Liver (tissue), 8 donors: ENCODE measurements at regions not wholly inside any gene's neighbourhood (a gene's known extent, or its start where the extent isn't known, plus 50 kb on each side); places are given as distances from the start of the nearest gene placed in this dataset.

ENCODE experiments used
- DNase-seq: peaks from one replicate; pipeline ENCODE4 v3.0.0-alpha.2; 2017; ENCODE audit warnings: low spot score
- H3K27ac ChIP-seq, 2 donors: one replicate each; pipeline ENCODE4 v1.7.0; 2013; ENCODE audit warnings: inconsistent platforms in 2 of 2, low read length in 2 of 2, control low read depth in 1 of 2, low read depth in 1 of 2, mild to moderate bottlenecking in 1 of 2
- H3K27me3 ChIP-seq, 4 donors: one replicate each; pipeline versions ENCODE4 v1.6.1 to v1.7.0; 2013; ENCODE audit warnings: low read length in 3 of 4, inconsistent platforms in 1 of 4, mild to moderate bottlenecking in 1 of 4, moderate library complexity in 1 of 4; ENCODE audit not compliant: control insufficient read depth in 4 of 4, insufficient read depth in 4 of 4
- H3K36me3 ChIP-seq, 4 donors: one replicate each; pipeline versions ENCODE4 v1.6.1 to v1.7.0; 2013; ENCODE audit warnings: low read length in 3 of 4, mild to moderate bottlenecking in 3 of 4, low read depth in 1 of 4, moderate library complexity in 1 of 4; ENCODE audit not compliant: control insufficient read depth in 4 of 4, insufficient read depth in 3 of 4
- H3K4me1 ChIP-seq, 4 donors: one replicate each; pipeline versions ENCODE4 v1.6.1 to v1.7.0; 2013; ENCODE audit warnings: low read length in 3 of 4, mild to moderate bottlenecking in 3 of 4, moderate library complexity in 1 of 4; ENCODE audit not compliant: control insufficient read depth in 4 of 4, insufficient read depth in 4 of 4
- H3K4me3 ChIP-seq, 3 donors: one replicate each; pipeline versions ENCODE4 v1.6.1 to v1.7.0; 2013; ENCODE audit warnings: low read length in 3 of 3, control low read depth in 1 of 3, low read depth in 1 of 3, mild to moderate bottlenecking in 1 of 3
- H3K9ac ChIP-seq, 2 donors: one replicate each; pipeline ENCODE4 v1.7.0; 2013; ENCODE audit warnings: low read length in 2 of 2, mild to moderate bottlenecking in 2 of 2, moderate library complexity in 2 of 2, control low read depth in 1 of 2, low read depth in 1 of 2
- H3K9me3 ChIP-seq, 4 donors: one replicate each; pipeline versions ENCODE4 v1.6.1 to v1.7.0; 2013; ENCODE audit warnings: low read length in 3 of 4; ENCODE audit not compliant: control insufficient read depth in 4 of 4
- EGR1 ChIP-seq, 2 donors: IDR thresholded peaks; 2 replicates each; pipeline ENCODE4 v1.6.1; 2016 to 2018; ENCODE audit warnings: antibody characterized with exemption in 2 of 2, low read depth in 2 of 2
- FOXA1 ChIP-seq: IDR thresholded peaks from 2 replicates; pipeline ENCODE4 v1.6.1; 2016; ENCODE audit warnings: antibody characterized with exemption
- FOXA2 ChIP-seq: IDR thresholded peaks from 2 replicates; pipeline ENCODE4 v1.6.1; 2016; ENCODE audit warnings: antibody characterized with exemption
- GABPA ChIP-seq, 2 donors: IDR thresholded peaks in 1 of 2; conservative IDR thresholded peaks in 1 of 2; 2 replicates each; pipeline ENCODE4 v1.6.1; 2016; ENCODE audit warnings: antibody characterized with exemption in 2 of 2, mild to moderate bottlenecking in 1 of 2, moderate library complexity in 1 of 2
- HNF4A ChIP-seq, 2 donors: conservative IDR thresholded peaks; 2 replicates each; pipeline ENCODE4 v1.6.1; 2016; ENCODE audit warnings: antibody characterized with exemption in 2 of 2, mild to moderate bottlenecking in 2 of 2
- HNF4G ChIP-seq: IDR thresholded peaks from 2 replicates; pipeline ENCODE4 v1.6.1; 2016; ENCODE audit warnings: antibody characterized with exemption
- JUND ChIP-seq, 2 donors: IDR thresholded peaks; 2 replicates each; pipeline ENCODE4 v1.6.1; 2016; ENCODE audit warnings: antibody characterized with exemption in 2 of 2
- NR2F2 ChIP-seq: IDR thresholded peaks from 2 replicates; pipeline ENCODE4 v1.6.1; 2016; ENCODE audit warnings: antibody characterized with exemption
- RAD21 ChIP-seq, 2 donors: IDR thresholded peaks; 2 replicates each; pipeline ENCODE4 v1.6.1; 2016; ENCODE audit warnings: antibody characterized with exemption in 2 of 2, mild to moderate bottlenecking in 2 of 2
- RXRA ChIP-seq, 2 donors: IDR thresholded peaks; 2 replicates each; pipeline ENCODE4 v1.6.1; 2017 to 2018; ENCODE audit warnings: antibody characterized with exemption in 2 of 2, mild to moderate bottlenecking in 1 of 2
- SP1 ChIP-seq: IDR thresholded peaks from 2 replicates; pipeline ENCODE4 v1.6.1; 2018; ENCODE audit warnings: antibody characterized with exemption, mild to moderate bottlenecking
- TAF1 ChIP-seq: conservative IDR thresholded peaks from 2 replicates; pipeline ENCODE4 v1.6.1; 2016; ENCODE audit warnings: antibody characterized with exemption, mild to moderate bottlenecking
- YY1 ChIP-seq: IDR thresholded peaks from 2 replicates; pipeline ENCODE4 v1.6.1; 2016; ENCODE audit warnings: antibody characterized with exemption, mild to moderate bottlenecking
- WGBS: extraction: QIAGEN DNeasy Blood & Tissue Kit; methylation state at CpG from one replicate; pipeline ENCODE4 v1.1.7; 2013; 5-methylcytosine and 5-hydroxymethylcytosine counted together
- TF ChIP-seq, protein P1 (sequence below): IDR thresholded peaks from 2 replicates; pipeline ENCODE4 v1.6.1; 2016; ENCODE audit warnings: antibody characterized with exemption
- TF ChIP-seq, protein P2 (sequence below): fragments of 150-350 bp; IDR thresholded peaks from 2 replicates; pipeline ENCODE4 v1.5.1; 2017; ENCODE audit warnings: improper control_type of control experiment, low read depth, low read length; ENCODE audit not compliant: missing input control
- TF ChIP-seq, protein P3 (sequence below): IDR thresholded peaks from 2 replicates; pipeline ENCODE4 v1.6.1; 2016; ENCODE audit warnings: antibody characterized with exemption
- TF ChIP-seq, protein P4 (sequence below): IDR thresholded peaks from 2 replicates; pipeline ENCODE4 v1.6.1; 2016; ENCODE audit warnings: antibody characterized with exemption, mild to moderate bottlenecking
- TF ChIP-seq, protein P5 (sequence below): IDR thresholded peaks from 2 replicates; pipeline ENCODE4 v1.6.1; 2016; ENCODE audit warnings: antibody characterized with exemption
- donor health status: healthy.
- donor health status: healthy.
- donor health status: healthy.
- donor health status: healthy.
- donor health status: healthy.

DNA sequence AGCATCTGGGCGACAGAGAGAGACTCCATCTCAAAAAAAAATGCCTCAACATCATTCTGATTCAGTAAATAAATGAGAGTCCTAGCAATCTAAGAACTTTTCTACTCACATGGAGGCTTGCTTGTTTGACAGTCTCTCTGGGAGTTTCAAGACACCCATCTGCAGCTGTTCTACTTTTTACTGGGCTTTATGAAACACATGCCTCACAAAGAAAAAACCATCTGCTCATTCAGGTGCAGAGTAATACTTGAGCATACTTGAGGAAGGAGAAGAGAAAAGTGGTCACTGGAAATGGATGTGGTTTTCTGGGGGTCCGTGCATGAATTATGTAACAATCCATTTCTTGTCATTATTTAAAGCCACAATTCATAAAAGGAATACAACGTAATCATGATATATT, 87.1 kb upstream of the DDX53 start:
- DNase-seq, result no peak
- 70% methylated on average over 3 of the region's 3 CpGs for WGBS

DNA sequence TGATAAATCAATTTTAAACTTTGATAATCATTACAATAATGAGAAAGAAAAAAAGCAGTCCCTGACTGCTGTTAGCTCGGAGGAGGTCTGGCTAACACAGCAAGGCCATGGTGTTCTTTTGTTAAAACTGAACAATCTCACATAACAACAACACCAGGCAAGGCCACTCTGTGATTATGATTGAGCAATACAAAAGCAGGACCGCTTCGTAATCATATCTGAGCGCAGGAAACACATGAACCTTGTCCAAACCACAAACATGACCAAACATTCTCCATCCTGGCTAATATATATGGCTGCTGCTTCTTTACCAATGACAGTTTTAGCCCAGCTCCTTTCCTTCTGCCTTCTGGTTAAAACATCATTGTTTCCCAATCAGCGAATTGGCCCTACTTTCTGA, 76.8 kb upstream of the DDX53 start:
- no peak for DNase-seq
- Histone ChIP-seq H3K9ac (no peak overlapping the region), H3K27me3 (no peaks in the 10 kb centered on the region), H3K27ac (no peak overlapping the region), H3K4me3 (no peak overlapping the region), H3K4me1 (no peaks in the 10 kb centered on the region), H3K9me3 (no peaks in the 10 kb centered on the region), H3K36me3 (no peaks in the 10 kb centered on the region)
- 58% methylated on average over 5 of the region's 5 CpGs for WGBS
- TF ChIP-seq, protein P1, sequence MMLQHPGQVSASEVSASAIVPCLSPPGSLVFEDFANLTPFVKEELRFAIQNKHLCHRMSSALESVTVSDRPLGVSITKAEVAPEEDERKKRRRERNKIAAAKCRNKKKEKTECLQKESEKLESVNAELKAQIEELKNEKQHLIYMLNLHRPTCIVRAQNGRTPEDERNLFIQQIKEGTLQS, result no peak
- no peak for TF ChIP-seq RXRA (IDR thresholded peaks at IDR 0.05)
- no peak for TF ChIP-seq FOXA2
- TF ChIP-seq EGR1 (IDR thresholded peaks at IDR 0.05; ENCODE audit: low read depth in 2 of 2), result no peak
- TF ChIP-seq RAD21 (IDR thresholded peaks at IDR 0.05), result no peak
- no peak for TF ChIP-seq HNF4A (conservative IDR thresholded peaks at IDR 0.05)
- no peak for TF ChIP-seq JUND (IDR thresholded peaks at IDR 0.05)
- TF ChIP-seq, protein P2, sequence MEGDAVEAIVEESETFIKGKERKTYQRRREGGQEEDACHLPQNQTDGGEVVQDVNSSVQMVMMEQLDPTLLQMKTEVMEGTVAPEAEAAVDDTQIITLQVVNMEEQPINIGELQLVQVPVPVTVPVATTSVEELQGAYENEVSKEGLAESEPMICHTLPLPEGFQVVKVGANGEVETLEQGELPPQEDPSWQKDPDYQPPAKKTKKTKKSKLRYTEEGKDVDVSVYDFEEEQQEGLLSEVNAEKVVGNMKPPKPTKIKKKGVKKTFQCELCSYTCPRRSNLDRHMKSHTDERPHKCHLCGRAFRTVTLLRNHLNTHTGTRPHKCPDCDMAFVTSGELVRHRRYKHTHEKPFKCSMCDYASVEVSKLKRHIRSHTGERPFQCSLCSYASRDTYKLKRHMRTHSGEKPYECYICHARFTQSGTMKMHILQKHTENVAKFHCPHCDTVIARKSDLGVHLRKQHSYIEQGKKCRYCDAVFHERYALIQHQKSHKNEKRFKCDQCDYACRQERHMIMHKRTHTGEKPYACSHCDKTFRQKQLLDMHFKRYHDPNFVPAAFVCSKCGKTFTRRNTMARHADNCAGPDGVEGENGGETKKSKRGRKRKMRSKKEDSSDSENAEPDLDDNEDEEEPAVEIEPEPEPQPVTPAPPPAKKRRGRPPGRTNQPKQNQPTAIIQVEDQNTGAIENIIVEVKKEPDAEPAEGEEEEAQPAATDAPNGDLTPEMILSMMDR, result no peak
- TF ChIP-seq, protein P3, sequence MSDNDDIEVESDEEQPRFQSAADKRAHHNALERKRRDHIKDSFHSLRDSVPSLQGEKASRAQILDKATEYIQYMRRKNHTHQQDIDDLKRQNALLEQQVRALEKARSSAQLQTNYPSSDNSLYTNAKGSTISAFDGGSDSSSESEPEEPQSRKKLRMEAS, result no peak
- TF ChIP-seq HNF4G, result no peak
- no peak for TF ChIP-seq YY1

More for the DNA sequence above, 87.1 kb upstream of the DDX53 start:
- Histone ChIP-seq H3K4me1 (no peaks in the 10 kb centered on the region), H3K9me3 (no peaks in the 10 kb centered on the region), H3K36me3 (no peaks in the 10 kb centered on the region), H3K27me3 (peaks cover 0 to 2% (median 0%) of the 10 kb centered on the region in 4 donors), H3K27ac (no peak overlapping the region), H3K4me3 (no peak overlapping the region), H3K9ac (no peak overlapping the region)
- TF ChIP-seq, protein P2, result no peak
- TF ChIP-seq FOXA1, result no peak
- no peak for TF ChIP-seq SP1
- no peak for TF ChIP-seq HNF4A (conservative IDR thresholded peaks at IDR 0.05)
- no peak for TF ChIP-seq YY1
- TF ChIP-seq RAD21 (IDR thresholded peaks at IDR 0.05), result no peak
- TF ChIP-seq, protein P1, result no peak
- TF ChIP-seq, protein P4, sequence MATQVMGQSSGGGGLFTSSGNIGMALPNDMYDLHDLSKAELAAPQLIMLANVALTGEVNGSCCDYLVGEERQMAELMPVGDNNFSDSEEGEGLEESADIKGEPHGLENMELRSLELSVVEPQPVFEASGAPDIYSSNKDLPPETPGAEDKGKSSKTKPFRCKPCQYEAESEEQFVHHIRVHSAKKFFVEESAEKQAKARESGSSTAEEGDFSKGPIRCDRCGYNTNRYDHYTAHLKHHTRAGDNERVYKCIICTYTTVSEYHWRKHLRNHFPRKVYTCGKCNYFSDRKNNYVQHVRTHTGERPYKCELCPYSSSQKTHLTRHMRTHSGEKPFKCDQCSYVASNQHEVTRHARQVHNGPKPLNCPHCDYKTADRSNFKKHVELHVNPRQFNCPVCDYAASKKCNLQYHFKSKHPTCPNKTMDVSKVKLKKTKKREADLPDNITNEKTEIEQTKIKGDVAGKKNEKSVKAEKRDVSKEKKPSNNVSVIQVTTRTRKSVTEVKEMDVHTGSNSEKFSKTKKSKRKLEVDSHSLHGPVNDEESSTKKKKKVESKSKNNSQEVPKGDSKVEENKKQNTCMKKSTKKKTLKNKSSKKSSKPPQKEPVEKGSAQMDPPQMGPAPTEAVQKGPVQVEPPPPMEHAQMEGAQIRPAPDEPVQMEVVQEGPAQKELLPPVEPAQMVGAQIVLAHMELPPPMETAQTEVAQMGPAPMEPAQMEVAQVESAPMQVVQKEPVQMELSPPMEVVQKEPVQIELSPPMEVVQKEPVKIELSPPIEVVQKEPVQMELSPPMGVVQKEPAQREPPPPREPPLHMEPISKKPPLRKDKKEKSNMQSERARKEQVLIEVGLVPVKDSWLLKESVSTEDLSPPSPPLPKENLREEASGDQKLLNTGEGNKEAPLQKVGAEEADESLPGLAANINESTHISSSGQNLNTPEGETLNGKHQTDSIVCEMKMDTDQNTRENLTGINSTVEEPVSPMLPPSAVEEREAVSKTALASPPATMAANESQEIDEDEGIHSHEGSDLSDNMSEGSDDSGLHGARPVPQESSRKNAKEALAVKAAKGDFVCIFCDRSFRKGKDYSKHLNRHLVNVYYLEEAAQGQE, result no peak
- TF ChIP-seq GABPA (IDR thresholded peaks at IDR 0.05 in 1 of 2, conservative IDR thresholded peaks at IDR 0.05 in 1 of 2), result no peak
- no peak for TF ChIP-seq FOXA2
- no peak for TF ChIP-seq HNF4G
- TF ChIP-seq, protein P3, result no peak
- no peak for TF ChIP-seq JUND (IDR thresholded peaks at IDR 0.05)
- no peak for TF ChIP-seq RXRA (IDR thresholded peaks at IDR 0.05)
- TF ChIP-seq NR2F2, result no peak
- TF ChIP-seq EGR1 (IDR thresholded peaks at IDR 0.05; ENCODE audit: low read depth in 2 of 2), result no peak
- TF ChIP-seq, protein P5, sequence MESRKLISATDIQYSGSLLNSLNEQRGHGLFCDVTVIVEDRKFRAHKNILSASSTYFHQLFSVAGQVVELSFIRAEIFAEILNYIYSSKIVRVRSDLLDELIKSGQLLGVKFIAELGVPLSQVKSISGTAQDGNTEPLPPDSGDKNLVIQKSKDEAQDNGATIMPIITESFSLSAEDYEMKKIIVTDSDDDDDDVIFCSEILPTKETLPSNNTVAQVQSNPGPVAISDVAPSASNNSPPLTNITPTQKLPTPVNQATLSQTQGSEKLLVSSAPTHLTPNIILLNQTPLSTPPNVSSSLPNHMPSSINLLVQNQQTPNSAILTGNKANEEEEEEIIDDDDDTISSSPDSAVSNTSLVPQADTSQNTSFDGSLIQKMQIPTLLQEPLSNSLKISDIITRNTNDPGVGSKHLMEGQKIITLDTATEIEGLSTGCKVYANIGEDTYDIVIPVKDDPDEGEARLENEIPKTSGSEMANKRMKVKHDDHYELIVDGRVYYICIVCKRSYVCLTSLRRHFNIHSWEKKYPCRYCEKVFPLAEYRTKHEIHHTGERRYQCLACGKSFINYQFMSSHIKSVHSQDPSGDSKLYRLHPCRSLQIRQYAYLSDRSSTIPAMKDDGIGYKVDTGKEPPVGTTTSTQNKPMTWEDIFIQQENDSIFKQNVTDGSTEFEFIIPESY, result no peak
- no peak for TF ChIP-seq TAF1
